IMR-90 (cell line): ENCODE measurements at regions not wholly inside any gene's neighbourhood (a gene's known extent, or its start where the extent isn't known, plus 50 kb on each side); places are given as distances from the start of the nearest gene placed in this dataset.

Experiments
- CEBPB ChIP-seq: IDR thresholded peaks from 2 replicates; pipeline ENCODE4 v1.6.1; 2012; ENCODE audit warnings: low read depth, low read length, improper control_type of control experiment
- CHD1 ChIP-seq: IDR thresholded peaks from 2 replicates; pipeline ENCODE4 v1.6.1; 2012; ENCODE audit warnings: low read depth, low read length, improper control_type of control experiment
- RAD21 ChIP-seq: IDR thresholded peaks from 2 replicates; pipeline ENCODE4 v1.6.1; 2012; ENCODE audit warnings: low read length, improper control_type of control experiment
- TF ChIP-seq, protein P1 (sequence below): conservative IDR thresholded peaks from 2 replicates; pipeline ENCODE4 v1.5.1; 2012; ENCODE audit warnings: mild to moderate bottlenecking, low read depth, low read length, improper control_type of control experiment

DNA sequence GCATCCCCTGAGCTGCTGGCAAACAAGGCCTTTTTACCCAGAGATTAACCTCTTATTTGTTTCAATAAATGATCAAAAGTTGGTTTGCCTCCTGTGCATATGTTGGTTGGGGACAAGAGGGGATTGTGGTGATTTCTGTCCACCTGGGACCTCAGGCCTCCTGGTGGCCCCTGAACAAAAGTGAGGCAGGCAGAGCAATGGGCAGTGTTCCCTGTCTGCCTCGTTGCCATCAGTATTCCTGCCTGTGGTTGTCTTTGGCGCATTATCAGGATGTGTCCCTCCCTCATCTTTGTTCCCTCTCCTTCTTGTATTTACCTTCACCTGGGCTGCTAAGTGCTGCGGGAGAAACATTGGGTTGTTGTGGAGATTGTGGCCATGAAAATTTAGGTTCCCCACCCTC is 65.3 kb upstream of the DRD5 start:
- TF ChIP-seq, protein P1, sequence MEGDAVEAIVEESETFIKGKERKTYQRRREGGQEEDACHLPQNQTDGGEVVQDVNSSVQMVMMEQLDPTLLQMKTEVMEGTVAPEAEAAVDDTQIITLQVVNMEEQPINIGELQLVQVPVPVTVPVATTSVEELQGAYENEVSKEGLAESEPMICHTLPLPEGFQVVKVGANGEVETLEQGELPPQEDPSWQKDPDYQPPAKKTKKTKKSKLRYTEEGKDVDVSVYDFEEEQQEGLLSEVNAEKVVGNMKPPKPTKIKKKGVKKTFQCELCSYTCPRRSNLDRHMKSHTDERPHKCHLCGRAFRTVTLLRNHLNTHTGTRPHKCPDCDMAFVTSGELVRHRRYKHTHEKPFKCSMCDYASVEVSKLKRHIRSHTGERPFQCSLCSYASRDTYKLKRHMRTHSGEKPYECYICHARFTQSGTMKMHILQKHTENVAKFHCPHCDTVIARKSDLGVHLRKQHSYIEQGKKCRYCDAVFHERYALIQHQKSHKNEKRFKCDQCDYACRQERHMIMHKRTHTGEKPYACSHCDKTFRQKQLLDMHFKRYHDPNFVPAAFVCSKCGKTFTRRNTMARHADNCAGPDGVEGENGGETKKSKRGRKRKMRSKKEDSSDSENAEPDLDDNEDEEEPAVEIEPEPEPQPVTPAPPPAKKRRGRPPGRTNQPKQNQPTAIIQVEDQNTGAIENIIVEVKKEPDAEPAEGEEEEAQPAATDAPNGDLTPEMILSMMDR = no peak
- TF ChIP-seq CHD1 (no peak), CEBPB (no peak), RAD21 (no peak)
